ENCODE measurements at regions not wholly inside any gene's neighbourhood (a gene's known extent, or its start where the extent isn't known, plus 50 kb on each side); places are given as distances from the start of the nearest gene placed in this dataset.

DNA sequence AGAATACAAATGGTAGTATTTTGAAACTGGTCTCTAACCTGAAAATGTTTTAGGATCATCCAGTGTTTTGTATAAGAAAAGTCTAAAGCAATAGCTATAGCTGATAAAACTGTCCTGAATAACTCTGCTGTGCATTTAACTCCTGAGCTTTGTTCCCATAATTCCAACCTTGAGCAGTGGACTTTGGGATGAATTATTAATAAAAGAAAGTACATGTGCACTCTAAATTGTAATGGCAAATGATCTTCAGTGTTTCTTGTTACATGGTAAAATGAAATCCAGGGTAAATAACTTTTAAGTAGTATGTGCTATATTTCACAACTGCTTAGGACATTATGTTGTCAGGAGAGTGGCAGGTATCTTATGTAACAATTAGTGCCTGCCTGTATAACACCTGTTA is 345.6 kb downstream of the SLC16A7 start:
- DNase-seq (ENCODE audit: low spot score), result no peak
- Histone ChIP-seq H3K27ac (ENCODE audit: low read depth in 1 of 2, low read length in 2 of 2) (no peak overlapping the region), H3K4me3 (ENCODE audit: low read depth in 1 of 3, low read length in 3 of 3) (no peak overlapping the region), H3K9ac (ENCODE audit: low read depth in 1 of 2, low read length in 2 of 2) (no peak overlapping the region), H3K36me3 (ENCODE audit: control insufficient read depth in 4 of 4, insufficient read depth in 3 of 4, low read depth in 1 of 4, low read length in 3 of 4) (no peaks in the 10 kb centered on the region), H3K4me1 (ENCODE audit: control insufficient read depth in 4 of 4, insufficient read depth in 4 of 4, low read length in 3 of 4) (no peaks in the 10 kb centered on the region), H3K9me3 (ENCODE audit: control insufficient read depth in 4 of 4, low read length in 3 of 4) (no peaks in the 10 kb centered on the region), H3K27me3 (ENCODE audit: control insufficient read depth in 4 of 4, insufficient read depth in 4 of 4, low read length in 3 of 4) (no peaks in the 10 kb centered on the region)
- TF ChIP-seq FOXA1 (IDR thresholded peaks at IDR 0.05) (no peak), JUND (IDR thresholded peaks at IDR 0.05) (no peak), NR2F2 (IDR thresholded peaks at IDR 0.05) (no peak), YY1 (IDR thresholded peaks at IDR 0.05) (no peak), FOXA2 (IDR thresholded peaks at IDR 0.05) (no peak), RAD21 (IDR thresholded peaks at IDR 0.05) (no peak), CTCF (IDR thresholded peaks at IDR 0.05; ENCODE audit: low read depth, low read length, missing input control) (no peak), MAX (IDR thresholded peaks at IDR 0.05) (no peak), ZBTB33 (IDR thresholded peaks at IDR 0.05) (no peak), HNF4A (conservative IDR thresholded peaks at IDR 0.05) (no peak), SP1 (IDR thresholded peaks at IDR 0.05) (no peak)
- TF ChIP-seq, protein P1, sequence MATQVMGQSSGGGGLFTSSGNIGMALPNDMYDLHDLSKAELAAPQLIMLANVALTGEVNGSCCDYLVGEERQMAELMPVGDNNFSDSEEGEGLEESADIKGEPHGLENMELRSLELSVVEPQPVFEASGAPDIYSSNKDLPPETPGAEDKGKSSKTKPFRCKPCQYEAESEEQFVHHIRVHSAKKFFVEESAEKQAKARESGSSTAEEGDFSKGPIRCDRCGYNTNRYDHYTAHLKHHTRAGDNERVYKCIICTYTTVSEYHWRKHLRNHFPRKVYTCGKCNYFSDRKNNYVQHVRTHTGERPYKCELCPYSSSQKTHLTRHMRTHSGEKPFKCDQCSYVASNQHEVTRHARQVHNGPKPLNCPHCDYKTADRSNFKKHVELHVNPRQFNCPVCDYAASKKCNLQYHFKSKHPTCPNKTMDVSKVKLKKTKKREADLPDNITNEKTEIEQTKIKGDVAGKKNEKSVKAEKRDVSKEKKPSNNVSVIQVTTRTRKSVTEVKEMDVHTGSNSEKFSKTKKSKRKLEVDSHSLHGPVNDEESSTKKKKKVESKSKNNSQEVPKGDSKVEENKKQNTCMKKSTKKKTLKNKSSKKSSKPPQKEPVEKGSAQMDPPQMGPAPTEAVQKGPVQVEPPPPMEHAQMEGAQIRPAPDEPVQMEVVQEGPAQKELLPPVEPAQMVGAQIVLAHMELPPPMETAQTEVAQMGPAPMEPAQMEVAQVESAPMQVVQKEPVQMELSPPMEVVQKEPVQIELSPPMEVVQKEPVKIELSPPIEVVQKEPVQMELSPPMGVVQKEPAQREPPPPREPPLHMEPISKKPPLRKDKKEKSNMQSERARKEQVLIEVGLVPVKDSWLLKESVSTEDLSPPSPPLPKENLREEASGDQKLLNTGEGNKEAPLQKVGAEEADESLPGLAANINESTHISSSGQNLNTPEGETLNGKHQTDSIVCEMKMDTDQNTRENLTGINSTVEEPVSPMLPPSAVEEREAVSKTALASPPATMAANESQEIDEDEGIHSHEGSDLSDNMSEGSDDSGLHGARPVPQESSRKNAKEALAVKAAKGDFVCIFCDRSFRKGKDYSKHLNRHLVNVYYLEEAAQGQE (IDR thresholded peaks at IDR 0.05), result no peak

GRCh38 chr12:59944177-59944576 is 348.3 kb downstream of the SLC16A7 start:
- DNase-seq (ENCODE audit: low spot score), result no peak
- no peaks in the 10 kb centered on the region for H3K9me3 ChIP-seq (ENCODE audit: control insufficient read depth in 4 of 4, low read length in 3 of 4)
- TF ChIP-seq HNF4G (IDR thresholded peaks at IDR 0.05) (no peak), JUND (IDR thresholded peaks at IDR 0.05) (no peak), YY1 (IDR thresholded peaks at IDR 0.05) (no peak), CTCF (IDR thresholded peaks at IDR 0.05; ENCODE audit: low read depth, low read length, missing input control) (no peak), NR2F2 (IDR thresholded peaks at IDR 0.05) (no peak), EGR1 (IDR thresholded peaks at IDR 0.05; ENCODE audit: low read depth in 2 of 2) (no peak), ZBTB33 (IDR thresholded peaks at IDR 0.05) (no peak), HNF4A (conservative IDR thresholded peaks at IDR 0.05) (no peak), SP1 (IDR thresholded peaks at IDR 0.05) (no peak), GABPA (IDR thresholded peaks at IDR 0.05 in 1 of 2, conservative IDR thresholded peaks at IDR 0.05 in 1 of 2) (no peak), FOXA2 (IDR thresholded peaks at IDR 0.05) (no peak), FOXA1 (IDR thresholded peaks at IDR 0.05) (no peak), RXRA (IDR thresholded peaks at IDR 0.05) (no peak)
- TF ChIP-seq, protein P1 (IDR thresholded peaks at IDR 0.05), result no peak

More at GRCh38 chr12:59944177-59944576, 348.3 kb downstream of the SLC16A7 start:
- H3K4me1 ChIP-seq (ENCODE audit: control insufficient read depth in 4 of 4, insufficient read depth in 4 of 4, low read length in 3 of 4), result no peaks in the 10 kb centered on the region
- H3K4me3 ChIP-seq (ENCODE audit: low read depth in 1 of 3, low read length in 3 of 3), result no peak overlapping the region
- H3K27ac ChIP-seq (ENCODE audit: low read depth in 1 of 2, low read length in 2 of 2), result no peak overlapping the region
- no peaks in the 10 kb centered on the region for H3K27me3 ChIP-seq (ENCODE audit: control insufficient read depth in 4 of 4, insufficient read depth in 4 of 4, low read length in 3 of 4)
- H3K36me3 ChIP-seq (ENCODE audit: control insufficient read depth in 4 of 4, insufficient read depth in 3 of 4, low read depth in 1 of 4, low read length in 3 of 4), result no peaks in the 10 kb centered on the region
- H3K9ac ChIP-seq (ENCODE audit: low read depth in 1 of 2, low read length in 2 of 2), result no peak overlapping the region
